ENCODE measurements at regions not wholly inside any gene's neighbourhood (a gene's known extent, or its start where the extent isn't known, plus 50 kb on each side); places are given as distances from the start of the nearest gene placed in this dataset.

DNA sequence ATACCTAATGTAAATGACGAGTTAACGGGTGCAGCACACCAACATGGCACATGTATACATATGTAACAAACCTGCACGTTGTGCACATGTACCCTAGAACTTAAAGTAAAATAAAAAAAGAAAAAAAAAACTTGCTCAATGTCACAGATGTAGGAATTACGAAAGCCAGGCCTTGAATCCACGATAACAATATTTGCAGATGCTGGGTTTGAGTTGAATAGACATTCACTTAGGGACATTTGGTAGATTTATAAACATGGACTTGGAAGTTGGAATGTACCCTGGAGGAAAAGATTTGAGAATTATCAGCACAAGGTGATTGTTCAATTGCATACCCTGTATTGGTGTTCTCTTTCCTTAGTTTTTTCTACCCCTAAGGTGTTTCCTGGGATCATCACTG is 260.2 kb upstream of the PEX5L start:
- TF ChIP-seq, protein P1, sequence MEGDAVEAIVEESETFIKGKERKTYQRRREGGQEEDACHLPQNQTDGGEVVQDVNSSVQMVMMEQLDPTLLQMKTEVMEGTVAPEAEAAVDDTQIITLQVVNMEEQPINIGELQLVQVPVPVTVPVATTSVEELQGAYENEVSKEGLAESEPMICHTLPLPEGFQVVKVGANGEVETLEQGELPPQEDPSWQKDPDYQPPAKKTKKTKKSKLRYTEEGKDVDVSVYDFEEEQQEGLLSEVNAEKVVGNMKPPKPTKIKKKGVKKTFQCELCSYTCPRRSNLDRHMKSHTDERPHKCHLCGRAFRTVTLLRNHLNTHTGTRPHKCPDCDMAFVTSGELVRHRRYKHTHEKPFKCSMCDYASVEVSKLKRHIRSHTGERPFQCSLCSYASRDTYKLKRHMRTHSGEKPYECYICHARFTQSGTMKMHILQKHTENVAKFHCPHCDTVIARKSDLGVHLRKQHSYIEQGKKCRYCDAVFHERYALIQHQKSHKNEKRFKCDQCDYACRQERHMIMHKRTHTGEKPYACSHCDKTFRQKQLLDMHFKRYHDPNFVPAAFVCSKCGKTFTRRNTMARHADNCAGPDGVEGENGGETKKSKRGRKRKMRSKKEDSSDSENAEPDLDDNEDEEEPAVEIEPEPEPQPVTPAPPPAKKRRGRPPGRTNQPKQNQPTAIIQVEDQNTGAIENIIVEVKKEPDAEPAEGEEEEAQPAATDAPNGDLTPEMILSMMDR (conservative IDR thresholded peaks at IDR 0.05; ENCODE audit: low read depth, low read length) = no peak
- TF ChIP-seq EZH2 (IDR thresholded peaks at IDR 0.05; ENCODE audit: borderline replicate concordance, low read depth, low read length, poor library complexity, severe bottlenecking) = no peak
